AG04449 (cell line): ENCODE measurements at regions not wholly inside any gene's neighbourhood (a gene's known extent, or its start where the extent isn't known, plus 50 kb on each side); places are given as distances from the start of the nearest gene placed in this dataset.

ENCODE experiments used
- CTCF ChIA-PET: fragments of 350-600 bp; formaldehyde crosslinking; extraction: SDS; loops from one replicate; lab custom pipeline; 2021; ENCODE audit warnings: antibody characterized with exemption; lab: Yijun Ruan, JAX
- POLR2A ChIA-PET: fragments of 400-600, 350-600 bp; formaldehyde crosslinking; extraction: SDS; loops from one replicate; lab custom pipeline; 2020; ENCODE audit warnings: antibody characterized with exemption, inconsistent platforms; lab: Yijun Ruan, JAX
- DNase-seq: peaks from one replicate; pipeline ENCODE4 v3.0.0-alpha.2; 2010; ENCODE audit warnings: low read depth, low spot score
- H3K4me3 ChIP-seq: 2 replicates; pipeline ENCODE4 v1.5.1; 2011; ENCODE audit warnings: low read depth, mild to moderate bottlenecking, control low read depth, low read length
- TF ChIP-seq, protein P1 (sequence below): IDR thresholded peaks from one replicate; pipeline ENCODE4 v1.5.1; 2011; ENCODE audit warnings: mild to moderate bottlenecking, moderate library complexity, low read length, control low read depth, inconsistent platforms; ENCODE audit not compliant: insufficient read depth; ENCODE audit errors: missing control alignments

DNA sequence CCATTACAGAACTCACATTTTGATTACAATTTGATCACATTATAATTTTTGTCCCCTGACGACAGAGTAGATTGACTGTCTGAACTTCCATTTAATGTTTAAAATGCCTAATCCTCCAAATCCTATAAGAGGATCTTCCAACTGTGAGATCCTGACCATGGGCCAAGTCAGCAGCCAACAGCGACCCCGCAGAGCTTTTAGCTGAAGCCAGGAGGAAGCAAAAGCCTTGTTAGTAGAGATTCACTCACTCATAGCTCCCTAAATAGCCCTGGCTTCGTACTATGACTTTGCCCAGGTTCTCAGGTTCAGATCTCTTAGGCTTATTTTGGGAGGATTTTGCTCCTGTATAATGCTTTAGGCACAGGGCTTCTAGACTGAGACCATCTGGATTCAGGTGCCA, 413.1 kb downstream of the NKX6-1 start:
- H3K4me3 ChIP-seq = no peak overlapping the region
- CTCF ChIA-PET = no interaction called here
- POLR2A ChIA-PET = no interaction called here
- TF ChIP-seq, protein P1, sequence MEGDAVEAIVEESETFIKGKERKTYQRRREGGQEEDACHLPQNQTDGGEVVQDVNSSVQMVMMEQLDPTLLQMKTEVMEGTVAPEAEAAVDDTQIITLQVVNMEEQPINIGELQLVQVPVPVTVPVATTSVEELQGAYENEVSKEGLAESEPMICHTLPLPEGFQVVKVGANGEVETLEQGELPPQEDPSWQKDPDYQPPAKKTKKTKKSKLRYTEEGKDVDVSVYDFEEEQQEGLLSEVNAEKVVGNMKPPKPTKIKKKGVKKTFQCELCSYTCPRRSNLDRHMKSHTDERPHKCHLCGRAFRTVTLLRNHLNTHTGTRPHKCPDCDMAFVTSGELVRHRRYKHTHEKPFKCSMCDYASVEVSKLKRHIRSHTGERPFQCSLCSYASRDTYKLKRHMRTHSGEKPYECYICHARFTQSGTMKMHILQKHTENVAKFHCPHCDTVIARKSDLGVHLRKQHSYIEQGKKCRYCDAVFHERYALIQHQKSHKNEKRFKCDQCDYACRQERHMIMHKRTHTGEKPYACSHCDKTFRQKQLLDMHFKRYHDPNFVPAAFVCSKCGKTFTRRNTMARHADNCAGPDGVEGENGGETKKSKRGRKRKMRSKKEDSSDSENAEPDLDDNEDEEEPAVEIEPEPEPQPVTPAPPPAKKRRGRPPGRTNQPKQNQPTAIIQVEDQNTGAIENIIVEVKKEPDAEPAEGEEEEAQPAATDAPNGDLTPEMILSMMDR = no peak
- no peak for DNase-seq

DNA sequence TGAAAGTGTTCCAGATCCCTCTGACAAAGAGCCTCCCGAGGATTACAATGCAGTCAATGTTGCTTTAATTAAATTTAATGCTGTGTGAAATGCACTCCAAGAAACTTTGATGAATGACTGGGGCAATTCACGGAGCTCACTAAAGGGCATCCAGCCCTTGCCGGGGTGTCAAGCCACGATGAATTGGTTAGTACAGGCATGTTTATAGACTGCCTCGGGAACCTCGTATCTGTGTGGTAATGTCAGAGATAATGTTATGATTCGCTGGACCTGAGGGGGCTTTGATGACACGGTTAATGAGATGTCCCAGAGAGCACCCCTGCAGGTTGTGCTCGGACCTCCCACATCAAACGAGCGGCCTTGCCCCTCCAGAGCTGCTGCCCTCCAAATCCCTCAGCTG, 428.8 kb downstream of the NKX6-1 start:
- CTCF ChIA-PET = no interaction called here
- no peak overlapping the region for H3K4me3 ChIP-seq
- no peak for DNase-seq
- POLR2A ChIA-PET = no interaction called here
- TF ChIP-seq, protein P1 = no peak

DNA sequence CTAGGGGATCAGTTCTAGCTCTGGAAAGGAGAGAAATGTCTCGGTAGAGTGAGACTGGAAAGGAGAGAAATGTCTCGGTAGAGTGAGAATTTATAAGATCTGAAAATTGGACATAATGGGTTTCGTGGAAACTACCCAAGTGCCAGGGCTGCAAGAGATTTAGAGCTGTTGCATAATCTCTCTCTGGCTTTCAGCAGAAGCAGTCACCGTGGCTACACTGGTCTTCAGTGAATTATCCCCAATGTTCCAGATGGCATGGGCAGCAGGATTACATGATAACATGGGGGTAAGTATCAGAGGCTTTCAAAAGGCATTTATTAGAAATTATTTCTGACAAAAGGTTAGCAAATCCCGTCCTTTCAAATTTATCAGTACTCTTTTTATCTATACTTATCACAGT, 435.5 kb downstream of the NKX6-1 start:
- CTCF ChIA-PET = no interaction called here
- no peak overlapping the region for H3K4me3 ChIP-seq
- TF ChIP-seq, protein P1 = no peak
- POLR2A ChIA-PET = no interaction called here
- DNase-seq = no peak

DNA sequence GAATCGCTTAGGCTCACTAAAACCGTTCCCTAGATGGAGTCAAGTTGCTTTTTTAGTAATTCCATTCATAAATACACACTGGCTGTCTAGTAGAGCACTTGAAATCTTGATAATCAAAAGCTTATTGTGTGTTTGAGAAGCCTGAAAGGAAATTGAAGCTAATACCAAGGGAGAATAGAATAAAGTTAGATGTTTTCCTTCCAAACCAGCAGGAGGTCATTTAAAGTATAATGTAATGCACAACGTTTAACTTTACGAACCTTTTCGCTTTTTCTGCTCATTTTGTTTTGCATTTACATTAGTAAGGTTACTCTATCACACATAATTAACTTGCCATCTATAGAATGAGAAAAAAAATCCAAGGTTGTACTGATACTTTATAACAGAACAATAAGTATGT, 440.9 kb downstream of the NKX6-1 start:
- ChIA-PET POLR2A (no interaction called here), CTCF (no interaction called here)
- TF ChIP-seq, protein P1 = no peak
- no peak for DNase-seq
- H3K4me3 ChIP-seq = no peak overlapping the region

DNA sequence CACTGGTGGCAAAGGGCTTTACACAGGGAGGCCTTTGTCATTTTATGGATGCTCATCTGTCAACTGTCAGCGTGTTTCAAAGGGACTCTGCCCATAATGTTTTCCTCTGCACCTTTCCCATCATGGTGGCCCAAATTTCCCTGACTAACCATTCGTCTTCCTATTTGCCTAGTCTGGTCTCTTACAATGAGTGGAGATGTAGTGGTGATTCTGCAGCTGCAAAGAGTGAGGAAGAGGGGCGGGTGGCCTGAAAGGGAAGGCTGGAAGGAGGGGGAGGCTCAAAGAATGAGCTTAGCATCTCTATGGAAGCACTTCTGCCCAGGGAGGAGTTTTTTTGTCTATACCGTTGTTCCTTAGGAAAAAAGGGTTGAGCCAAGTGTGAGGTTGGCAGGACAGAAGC, 447.5 kb downstream of the NKX6-1 start:
- POLR2A ChIA-PET = no interaction called here
- TF ChIP-seq, protein P1 = no peak
- CTCF ChIA-PET = no interaction called here
- no peak overlapping the region for H3K4me3 ChIP-seq
- no peak for DNase-seq

DNA sequence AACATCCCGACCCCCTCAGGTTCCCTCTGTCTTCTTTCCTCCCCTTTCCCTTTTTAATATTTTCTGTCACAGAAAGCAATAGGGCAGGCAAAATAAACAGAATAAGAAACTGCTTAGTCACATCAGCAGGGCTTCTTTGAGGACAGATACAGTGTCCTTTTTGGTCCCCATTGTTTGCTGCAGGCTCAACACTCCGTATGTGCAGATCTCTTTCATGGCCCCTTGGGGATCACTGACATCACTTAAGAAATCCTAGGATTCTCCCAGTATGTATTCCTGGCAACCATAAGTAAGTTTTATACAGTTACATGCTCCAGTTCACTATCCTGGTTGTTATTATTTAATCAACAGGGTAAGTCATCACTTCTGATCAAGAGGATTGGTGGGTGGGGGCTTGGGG, 448.0 kb downstream of the NKX6-1 start:
- no peak overlapping the region for H3K4me3 ChIP-seq

More for the DNA sequence above, 448.0 kb downstream of the NKX6-1 start:
- TF ChIP-seq, protein P1 = no peak
- DNase-seq = no peak
- CTCF ChIA-PET = no interaction called here
- POLR2A ChIA-PET = no interaction called here
